Tibial nerve (tissue), 4 donors: ENCODE measurements at regions not wholly inside any gene's neighbourhood (a gene's known extent, or its start where the extent isn't known, plus 50 kb on each side); places are given as distances from the start of the nearest gene placed in this dataset.

ENCODE experiments used
- DNase-seq, 2 donors: peaks; one replicate each; pipeline ENCODE4 v3.0.0-alpha.2; 2019; ENCODE audit warnings: low spot score in 2 of 2
- H3K27ac ChIP-seq, 4 donors: fragments of 200-600 bp; sonication (generic) in 3 of 4; one replicate each; pipeline ENCODE4 v1.5.1; 2017 to 2019; ENCODE audit warnings: mild to moderate bottlenecking in 1 of 4
- H3K27me3 ChIP-seq, 2 donors: fragments of 200-600 bp; sonication (generic) in 1 of 2; one replicate each; pipeline versions ENCODE4 v1.5.1 to v1.6.0; 2017 to 2019
- H3K36me3 ChIP-seq, 3 donors: fragments of 200-600 bp; sonication (generic); one replicate each; pipeline ENCODE4 v1.5.1; 2018 to 2019
- H3K4me1 ChIP-seq, 4 donors: fragments of 200-600 bp; sonication (generic) in 3 of 4; one replicate each; pipeline ENCODE4 v1.5.1; 2017 to 2019
- H3K4me3 ChIP-seq, 4 donors: fragments of 200-600 bp; sonication (generic) in 3 of 4; one replicate each; pipeline ENCODE4 v1.5.1; 2017 to 2019; ENCODE audit warnings: mild to moderate bottlenecking in 1 of 4, moderate library complexity in 1 of 4
- H3K9me3 ChIP-seq, 4 donors: fragments of 200-600 bp; sonication (generic) in 3 of 4; one replicate each; pipeline ENCODE4 v1.5.1; 2017 to 2019
- CTCF ChIP-seq, 5 experiments: fragments of 200-600 bp in 3 of 5; fragments of 450-650 bp in 2 of 5; sonication (generic) in 3 of 5; IDR thresholded peaks; one replicate each; pipeline ENCODE4 v1.5.1; 2016 to 2019; ENCODE audit warnings: antibody characterized with exemption in 5 of 5, mild to moderate bottlenecking in 3 of 5, moderate library complexity in 2 of 5
- EP300 ChIP-seq, 2 donors: sonication (generic); formaldehyde crosslinking; IDR thresholded peaks; one replicate each; pipeline ENCODE4 v1.6.1; 2017; ENCODE audit warnings: antibody characterized with exemption in 2 of 2, mild to moderate bottlenecking in 1 of 2
- POLR2A ChIP-seq, 2 donors: fragments of 450-650 bp; IDR thresholded peaks; one replicate each; pipeline ENCODE4 v1.6.1; 2017; ENCODE audit warnings: antibody characterized with exemption in 2 of 2, mild to moderate bottlenecking in 2 of 2, moderate library complexity in 2 of 2
- WGBS, 2 donors: methylation state at CpG; one replicate each; pipeline ENCODE4 v1.1.5; 2018; 5-methylcytosine and 5-hydroxymethylcytosine counted together

- Histone ChIP-seq H3K4me1 (no peaks in the 10 kb centered on the region), H3K9me3 (peaks cover 0 to 9% (median 2%) of the 10 kb centered on the region in 4 donors), H3K27ac (no peak overlapping the region), H3K27me3 (no peaks in the 10 kb centered on the region), H3K36me3 (no peaks in the 10 kb centered on the region), H3K4me3 (no peak overlapping the region)
- DNase-seq: no peak
- no peak for TF ChIP-seq CTCF (IDR thresholded peaks at IDR 0.05)
- TF ChIP-seq EP300 (IDR thresholded peaks at IDR 0.05): no peak
- TF ChIP-seq POLR2A (IDR thresholded peaks at IDR 0.05): no peak
- 38 to 44% methylated on average over 3 of the region's 3 CpGs for WGBS, 2 donors
These were observed 108.3 kb upstream of the CACNA2D3 start for GRCh38 chr3:54014067-54014466.

GRCh38 chr3:54008744-54009143, 113.6 kb upstream of the CACNA2D3 start:
- Histone ChIP-seq H3K36me3 (no peaks in the 10 kb centered on the region), H3K9me3 (no peaks in the 10 kb centered on the region), H3K4me1 (no peaks in the 10 kb centered on the region), H3K27ac (no peak overlapping the region), H3K4me3 (no peak overlapping the region), H3K27me3 (no peaks in the 10 kb centered on the region)
- WGBS, 2 donors: 52 to 57% methylated on average over 2 of the region's 2 CpGs
- DNase-seq: no peak
- TF ChIP-seq EP300 (IDR thresholded peaks at IDR 0.05) (no peak), CTCF (IDR thresholded peaks at IDR 0.05) (no peak), POLR2A (IDR thresholded peaks at IDR 0.05) (no peak)

- no peak overlapping the region for H3K27ac ChIP-seq
- H3K27me3 ChIP-seq: no peaks in the 10 kb centered on the region
- 76 to 78% methylated on average over 6 of the region's 6 CpGs for WGBS, 2 donors
These were observed 114.3 kb upstream of the CACNA2D3 start for GRCh38 chr3:54008099-54008498.

GRCh38 chr3:54004335-54004734, 112.7 kb upstream of the SELENOK start:
- H3K4me1 ChIP-seq: no peaks in the 10 kb centered on the region
- TF ChIP-seq CTCF (IDR thresholded peaks at IDR 0.05): no peak
- TF ChIP-seq POLR2A (IDR thresholded peaks at IDR 0.05): no peak
- TF ChIP-seq EP300 (IDR thresholded peaks at IDR 0.05): no peak
- H3K4me3 ChIP-seq: no peak overlapping the region
- no peak for DNase-seq
- no peaks in the 10 kb centered on the region for H3K27me3 ChIP-seq
- H3K27ac ChIP-seq: no peak overlapping the region
- H3K9me3 ChIP-seq: no peaks in the 10 kb centered on the region
- H3K36me3 ChIP-seq: no peaks in the 10 kb centered on the region
- 69 to 79% methylated on average over 5 of the region's 5 CpGs for WGBS, 2 donors

More at GRCh38 chr3:54008099-54008498, 114.3 kb upstream of the CACNA2D3 start:
- no peaks in the 10 kb centered on the region for H3K9me3 ChIP-seq
- no peak for DNase-seq
- no peaks in the 10 kb centered on the region for H3K36me3 ChIP-seq
- TF ChIP-seq POLR2A (IDR thresholded peaks at IDR 0.05) (no peak), CTCF (IDR thresholded peaks at IDR 0.05) (no peak), EP300 (IDR thresholded peaks at IDR 0.05) (no peak)
- H3K4me1 ChIP-seq: no peaks in the 10 kb centered on the region
- H3K4me3 ChIP-seq: no peak overlapping the region

- Histone ChIP-seq H3K27me3 (no peaks in the 10 kb centered on the region), H3K27ac (no peak overlapping the region), H3K4me3 (no peak overlapping the region), H3K36me3 (no peaks in the 10 kb centered on the region), H3K4me1 (no peaks in the 10 kb centered on the region), H3K9me3 (no peaks in the 10 kb centered on the region)
- WGBS, 2 donors: 77 to 82% methylated on average over 9 of the region's 9 CpGs
- TF ChIP-seq EP300 (IDR thresholded peaks at IDR 0.05): no peak
- TF ChIP-seq POLR2A (IDR thresholded peaks at IDR 0.05): no peak
- no peak for TF ChIP-seq CTCF (IDR thresholded peaks at IDR 0.05)
- DNase-seq: no peak
These were observed 111.5 kb upstream of the SELENOK start for GRCh38 chr3:54003136-54003535.
